ENCODE measurements at regions not wholly inside any gene's neighbourhood (a gene's known extent, or its start where the extent isn't known, plus 50 kb on each side); places are given as distances from the start of the nearest gene placed in this dataset.

GRCh38 chr22:48429446-48430020 is 1398.1 kb downstream of the BRD1 start:
- TF ChIP-seq, protein P1, sequence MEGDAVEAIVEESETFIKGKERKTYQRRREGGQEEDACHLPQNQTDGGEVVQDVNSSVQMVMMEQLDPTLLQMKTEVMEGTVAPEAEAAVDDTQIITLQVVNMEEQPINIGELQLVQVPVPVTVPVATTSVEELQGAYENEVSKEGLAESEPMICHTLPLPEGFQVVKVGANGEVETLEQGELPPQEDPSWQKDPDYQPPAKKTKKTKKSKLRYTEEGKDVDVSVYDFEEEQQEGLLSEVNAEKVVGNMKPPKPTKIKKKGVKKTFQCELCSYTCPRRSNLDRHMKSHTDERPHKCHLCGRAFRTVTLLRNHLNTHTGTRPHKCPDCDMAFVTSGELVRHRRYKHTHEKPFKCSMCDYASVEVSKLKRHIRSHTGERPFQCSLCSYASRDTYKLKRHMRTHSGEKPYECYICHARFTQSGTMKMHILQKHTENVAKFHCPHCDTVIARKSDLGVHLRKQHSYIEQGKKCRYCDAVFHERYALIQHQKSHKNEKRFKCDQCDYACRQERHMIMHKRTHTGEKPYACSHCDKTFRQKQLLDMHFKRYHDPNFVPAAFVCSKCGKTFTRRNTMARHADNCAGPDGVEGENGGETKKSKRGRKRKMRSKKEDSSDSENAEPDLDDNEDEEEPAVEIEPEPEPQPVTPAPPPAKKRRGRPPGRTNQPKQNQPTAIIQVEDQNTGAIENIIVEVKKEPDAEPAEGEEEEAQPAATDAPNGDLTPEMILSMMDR (IDR thresholded peaks at IDR 0.05; ENCODE audit: insufficient read depth, low read depth, low read length, missing control alignments): no peak
- H3K4me3 ChIP-seq (ENCODE audit: low read length): no peak overlapping the region
- no peak for DNase-seq (ENCODE audit: low read depth)

GRCh38 chr22:48428631-48429371 is 1398.9 kb downstream of the BRD1 start:
- DNase-seq (ENCODE audit: low read depth): no peak
- H3K4me3 ChIP-seq (ENCODE audit: low read length): no peak overlapping the region
- TF ChIP-seq, protein P1 (IDR thresholded peaks at IDR 0.05; ENCODE audit: insufficient read depth, low read depth, low read length, missing control alignments): no peak

GRCh38 chr22:48427731-48428211 is 1399.9 kb downstream of the BRD1 start:
- TF ChIP-seq, protein P1 (IDR thresholded peaks at IDR 0.05; ENCODE audit: insufficient read depth, low read depth, low read length, missing control alignments): no peak
- DNase-seq (ENCODE audit: low read depth): no peak
- no peak overlapping the region for H3K4me3 ChIP-seq (ENCODE audit: low read length)

GRCh38 chr22:48426466-48427380 is 1401.0 kb downstream of the BRD1 start:
- H3K4me3 ChIP-seq (ENCODE audit: low read length): no peak overlapping the region
- TF ChIP-seq, protein P1 (IDR thresholded peaks at IDR 0.05; ENCODE audit: insufficient read depth, low read depth, low read length, missing control alignments): no peak
- no peak for DNase-seq (ENCODE audit: low read depth)

DNA sequence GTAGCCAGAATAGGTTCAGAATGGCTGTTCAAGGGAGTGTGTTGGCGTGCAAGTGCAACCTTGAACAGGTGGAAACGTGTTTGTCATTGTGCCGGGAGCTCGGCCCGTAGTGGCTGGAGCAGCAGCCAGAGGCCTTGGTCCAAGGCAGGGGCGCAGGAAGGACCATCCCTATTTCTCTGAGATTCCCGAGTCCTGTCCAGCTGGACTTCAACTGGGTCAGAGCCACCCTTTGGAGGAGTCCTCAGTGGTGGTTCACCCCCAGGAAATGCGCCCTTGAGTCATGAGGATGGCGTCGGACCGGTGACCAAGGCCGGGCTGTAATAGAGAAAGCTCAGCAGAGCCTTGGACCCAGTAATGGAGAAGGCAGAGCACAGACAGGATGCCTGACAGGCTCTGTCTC is 1402.0 kb downstream of the BRD1 start:
- no peak for DNase-seq (ENCODE audit: low read depth)
- no peak overlapping the region for H3K4me3 ChIP-seq (ENCODE audit: low read length)
- TF ChIP-seq, protein P1 (IDR thresholded peaks at IDR 0.05; ENCODE audit: insufficient read depth, low read depth, low read length, missing control alignments): no peak

DNA sequence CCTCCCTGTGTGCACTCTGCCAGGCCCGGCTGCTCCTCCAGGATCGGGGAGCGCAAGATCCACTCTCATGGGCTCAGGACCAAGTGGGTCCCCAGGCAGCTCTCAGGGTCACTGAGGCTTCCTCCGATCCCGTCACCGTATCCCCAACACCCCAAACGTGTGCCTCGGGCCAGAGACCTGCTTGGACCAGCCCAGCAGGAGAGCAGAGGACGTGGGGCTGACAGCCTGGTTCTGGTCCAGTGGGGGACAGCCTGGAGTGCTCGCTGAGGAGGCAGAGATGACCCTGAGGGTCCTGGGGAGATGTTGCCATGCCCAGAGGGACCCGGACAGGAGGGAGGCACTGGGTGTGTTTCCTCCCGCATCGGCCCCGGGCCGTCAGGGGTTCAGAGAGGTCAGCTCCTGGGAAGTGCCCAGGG is 1402.6 kb downstream of the BRD1 start:
- no peak for DNase-seq (ENCODE audit: low read depth)
- TF ChIP-seq, protein P1 (IDR thresholded peaks at IDR 0.05; ENCODE audit: insufficient read depth, low read depth, low read length, missing control alignments): no peak
- H3K4me3 ChIP-seq (ENCODE audit: low read length): no peak overlapping the region

All from epithelial cell of esophagus (primary cell).